Neural cell (in vitro differentiated cells): ENCODE measurements at regions not wholly inside any gene's neighbourhood (a gene's known extent, or its start where the extent isn't known, plus 50 kb on each side); places are given as distances from the start of the nearest gene placed in this dataset.

Experiments used
- H2AFZ ChIP-seq: fragments of 200-600, 300-800 bp; sonication (generic), shearing (Covaris generic); 2 replicates; pipeline ENCODE4 v1.6.0; 2014; ENCODE audit warnings: low read depth, mild to moderate bottlenecking, antibody characterized with exemption, low read length, moderate library complexity
- H3F3A ChIP-seq: fragments of 200-600 bp; shearing (Covaris generic); 2 replicates; pipeline ENCODE4 v1.6.1; 2016; ENCODE audit warnings: mild to moderate bottlenecking, moderate library complexity, mixed read lengths, antibody characterized with exemption, low read length; ENCODE audit not compliant: insufficient read depth, poor library complexity, severe bottlenecking
- H3K27ac ChIP-seq: fragments of 200-600, 300-800 bp; sonication (generic), shearing (Covaris generic); 2 replicates; pipeline ENCODE4 v1.5.1; 2014; ENCODE audit warnings: mild to moderate bottlenecking, low read length, moderate library complexity
- H3K27me3 ChIP-seq: fragments of 300-800, 200-600 bp; sonication (generic), shearing (Covaris generic); 2 replicates; pipeline ENCODE4 v1.6.0; 2014; ENCODE audit warnings: mild to moderate bottlenecking, low read depth, low read length, moderate library complexity; ENCODE audit not compliant: insufficient read depth
- H3K36me3 ChIP-seq: fragments of 300-800, 200-600 bp; sonication (generic), shearing (Covaris generic); 2 replicates; pipeline ENCODE4 v1.5.1; 2014; ENCODE audit warnings: mild to moderate bottlenecking, antibody characterized with exemption, low read length, moderate library complexity; ENCODE audit not compliant: insufficient read depth
- H3K4me2 ChIP-seq: fragments of 300-800, 200-600 bp; sonication (generic), shearing (Covaris generic); 2 replicates; pipeline ENCODE4 v1.6.0; 2014; ENCODE audit warnings: mild to moderate bottlenecking, low read length
- H3K4me3 ChIP-seq: fragments of 300-800, 200-600 bp; sonication (generic), shearing (Covaris generic); 2 replicates; pipeline ENCODE4 v1.5.1; 2014; ENCODE audit warnings: mild to moderate bottlenecking, low read length, moderate library complexity
- H3K79me2 ChIP-seq: fragments of 200-600 bp; shearing (Covaris generic); replicated peaks from 2 replicates; pipeline ENCODE4 v1.6.0; 2014; ENCODE audit warnings: mild to moderate bottlenecking, low read length, moderate library complexity; ENCODE audit not compliant: insufficient read depth
- H3K9ac ChIP-seq: fragments of 300-800, 200-600 bp; sonication (generic), shearing (Covaris generic); 2 replicates; pipeline ENCODE4 v1.6.1; 2016; ENCODE audit warnings: mild to moderate bottlenecking, low read length, mixed read lengths
- H3K9me2 ChIP-seq: fragments of 200-600 bp; shearing (Covaris generic); 2 replicates; pipeline ENCODE4 v1.6.1; 2016; ENCODE audit warnings: mild to moderate bottlenecking, low read length, mixed read lengths; ENCODE audit not compliant: insufficient read depth
- H3K9me3 ChIP-seq: fragments of 200-600, 300-800 bp; sonication (generic), shearing (Covaris generic); 2 replicates; pipeline ENCODE4 v1.6.1; 2016; ENCODE audit warnings: mild to moderate bottlenecking, mixed run types, low read length, moderate library complexity, mixed read lengths
- H4K20me1 ChIP-seq: fragments of 200-600 bp; shearing (Covaris generic); 2 replicates; pipeline ENCODE4 v1.6.1; 2016; ENCODE audit warnings: mild to moderate bottlenecking, mixed run types; ENCODE audit not compliant: insufficient read depth
- EP300 ChIP-seq: fragments of 450-650 bp; conservative IDR thresholded peaks from 2 replicates; pipeline ENCODE4 v1.6.1; 2014; ENCODE audit warnings: antibody characterized with exemption, mild to moderate bottlenecking, moderate library complexity; ENCODE audit not compliant: poor library complexity, severe bottlenecking
- EZH2 ChIP-seq: fragments of 200-600, 300-800 bp; shearing (Covaris generic), sonication (generic); IDR thresholded peaks from 2 replicates; pipeline ENCODE4 v1.6.1; 2014; ENCODE audit warnings: antibody characterized with exemption, low read length, borderline replicate concordance, mild to moderate bottlenecking; ENCODE audit not compliant: insufficient read depth, poor library complexity, severe bottlenecking
- MXI1 ChIP-seq: fragments of 450-650 bp; conservative IDR thresholded peaks from 2 replicates; pipeline ENCODE4 v1.6.1; 2014; ENCODE audit warnings: antibody characterized with exemption, mild to moderate bottlenecking; ENCODE audit not compliant: poor library complexity, severe bottlenecking
- POLR2AphosphoS5 ChIP-seq: IDR thresholded peaks from 2 replicates; pipeline ENCODE4 v1.6.1; 2012
- RAD21 ChIP-seq: fragments of 450-650 bp; conservative IDR thresholded peaks from 2 replicates; pipeline ENCODE4 v1.6.1; 2014; ENCODE audit warnings: antibody characterized with exemption, mild to moderate bottlenecking, moderate library complexity
- SMC3 ChIP-seq: fragments of 450-650 bp; conservative IDR thresholded peaks from 2 replicates; pipeline ENCODE4 v1.6.1; 2014; ENCODE audit warnings: antibody characterized with exemption, mild to moderate bottlenecking, moderate library complexity; ENCODE audit not compliant: poor library complexity
- TAF1 ChIP-seq: IDR thresholded peaks from 2 replicates; pipeline ENCODE4 v1.6.1; 2012; ENCODE audit warnings: low read depth
- TF ChIP-seq, protein P1 (sequence below): fragments of 450-650 bp; IDR thresholded peaks from 2 replicates; pipeline ENCODE4 v1.5.1; 2014; ENCODE audit warnings: antibody characterized with exemption, mild to moderate bottlenecking, moderate library complexity; ENCODE audit not compliant: poor library complexity, severe bottlenecking
- TF ChIP-seq, protein P2 (sequence below): IDR thresholded peaks from 2 replicates; pipeline ENCODE4 v1.6.1; 2012; ENCODE audit warnings: borderline replicate concordance

DNA sequence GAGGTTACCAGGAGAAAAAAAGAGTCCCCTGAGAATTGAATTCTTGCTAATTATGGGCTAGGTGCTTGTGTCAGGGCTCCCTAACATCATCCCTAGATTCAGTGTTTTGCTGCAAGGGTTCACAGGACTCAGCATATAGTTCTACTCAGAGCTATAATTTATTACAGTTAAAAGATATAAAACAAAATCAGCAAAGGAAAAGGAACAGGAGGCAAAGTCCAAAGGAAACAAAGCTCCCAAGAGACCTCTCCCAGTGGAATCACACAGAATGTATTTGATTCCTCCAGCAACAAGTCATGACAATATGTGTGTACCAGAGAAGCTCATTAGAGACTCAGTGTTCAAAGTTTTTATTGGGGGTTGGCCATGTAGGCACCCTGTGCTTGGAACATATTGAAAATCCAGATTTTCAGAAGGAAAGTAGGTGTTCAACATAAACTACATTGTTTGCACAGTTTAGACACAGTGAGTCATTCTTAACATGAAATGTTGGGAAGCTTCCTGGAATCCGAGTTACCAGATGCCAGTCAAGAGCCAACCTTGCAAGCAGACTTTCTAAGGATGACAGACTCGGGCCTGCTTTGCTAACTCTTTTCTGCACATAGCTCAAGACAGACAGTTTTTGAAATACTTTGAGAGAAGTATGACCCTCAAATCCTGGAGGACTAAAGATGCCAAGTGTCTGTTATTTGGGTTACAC is 311.3 kb upstream of the EMCN start:
- Histone ChIP-seq H3K4me3 (no peak overlapping the region), H3K9me3 (no peaks in the 10 kb centered on the region), H3K9me2 (no peaks in the 10 kb centered on the region), H3K79me2 (no peaks in the 10 kb centered on the region), H3K27ac (no peak overlapping the region), H3K9ac (no peak overlapping the region), H3F3A (no peaks in the 10 kb centered on the region), H3K4me2 (no peak overlapping the region), H2AFZ (no peak overlapping the region), H3K27me3 (no peaks in the 10 kb centered on the region), H4K20me1 (no peaks in the 10 kb centered on the region), H3K36me3 (no peaks in the 10 kb centered on the region)
- TF ChIP-seq, protein P1, sequence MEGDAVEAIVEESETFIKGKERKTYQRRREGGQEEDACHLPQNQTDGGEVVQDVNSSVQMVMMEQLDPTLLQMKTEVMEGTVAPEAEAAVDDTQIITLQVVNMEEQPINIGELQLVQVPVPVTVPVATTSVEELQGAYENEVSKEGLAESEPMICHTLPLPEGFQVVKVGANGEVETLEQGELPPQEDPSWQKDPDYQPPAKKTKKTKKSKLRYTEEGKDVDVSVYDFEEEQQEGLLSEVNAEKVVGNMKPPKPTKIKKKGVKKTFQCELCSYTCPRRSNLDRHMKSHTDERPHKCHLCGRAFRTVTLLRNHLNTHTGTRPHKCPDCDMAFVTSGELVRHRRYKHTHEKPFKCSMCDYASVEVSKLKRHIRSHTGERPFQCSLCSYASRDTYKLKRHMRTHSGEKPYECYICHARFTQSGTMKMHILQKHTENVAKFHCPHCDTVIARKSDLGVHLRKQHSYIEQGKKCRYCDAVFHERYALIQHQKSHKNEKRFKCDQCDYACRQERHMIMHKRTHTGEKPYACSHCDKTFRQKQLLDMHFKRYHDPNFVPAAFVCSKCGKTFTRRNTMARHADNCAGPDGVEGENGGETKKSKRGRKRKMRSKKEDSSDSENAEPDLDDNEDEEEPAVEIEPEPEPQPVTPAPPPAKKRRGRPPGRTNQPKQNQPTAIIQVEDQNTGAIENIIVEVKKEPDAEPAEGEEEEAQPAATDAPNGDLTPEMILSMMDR, result no peak

DNA sequence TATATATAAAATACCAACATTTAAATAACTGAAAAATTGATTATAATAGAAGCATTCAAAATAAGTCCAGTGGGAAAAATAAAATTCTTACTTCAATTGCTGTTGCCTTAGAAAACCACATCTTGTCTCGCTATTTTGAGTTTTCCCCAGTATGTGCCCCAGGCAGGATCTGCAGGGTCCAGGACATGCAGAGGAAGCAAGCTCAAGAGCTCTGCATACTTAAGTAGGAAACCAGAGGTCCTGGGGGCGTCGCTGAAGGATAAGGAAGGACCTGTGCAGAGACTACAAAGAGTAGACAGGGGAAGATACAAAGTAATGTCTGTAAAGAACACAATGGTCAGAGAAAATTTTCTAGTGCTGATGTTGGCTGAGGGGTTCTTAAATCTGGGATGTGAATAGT is 310.5 kb upstream of the EMCN start:
- no peak overlapping the region for H3K4me2 ChIP-seq
- H2AFZ ChIP-seq, result no peak overlapping the region
- H3K9me3 ChIP-seq, result no peaks in the 10 kb centered on the region
- H3K79me2 ChIP-seq, result no peaks in the 10 kb centered on the region
- H3K9ac ChIP-seq, result no peak overlapping the region
- no peaks in the 10 kb centered on the region for H3F3A ChIP-seq
- no peak overlapping the region for H3K27ac ChIP-seq
- TF ChIP-seq SMC3, result no peak
- TF ChIP-seq TAF1, result no peak
- TF ChIP-seq, protein P2, sequence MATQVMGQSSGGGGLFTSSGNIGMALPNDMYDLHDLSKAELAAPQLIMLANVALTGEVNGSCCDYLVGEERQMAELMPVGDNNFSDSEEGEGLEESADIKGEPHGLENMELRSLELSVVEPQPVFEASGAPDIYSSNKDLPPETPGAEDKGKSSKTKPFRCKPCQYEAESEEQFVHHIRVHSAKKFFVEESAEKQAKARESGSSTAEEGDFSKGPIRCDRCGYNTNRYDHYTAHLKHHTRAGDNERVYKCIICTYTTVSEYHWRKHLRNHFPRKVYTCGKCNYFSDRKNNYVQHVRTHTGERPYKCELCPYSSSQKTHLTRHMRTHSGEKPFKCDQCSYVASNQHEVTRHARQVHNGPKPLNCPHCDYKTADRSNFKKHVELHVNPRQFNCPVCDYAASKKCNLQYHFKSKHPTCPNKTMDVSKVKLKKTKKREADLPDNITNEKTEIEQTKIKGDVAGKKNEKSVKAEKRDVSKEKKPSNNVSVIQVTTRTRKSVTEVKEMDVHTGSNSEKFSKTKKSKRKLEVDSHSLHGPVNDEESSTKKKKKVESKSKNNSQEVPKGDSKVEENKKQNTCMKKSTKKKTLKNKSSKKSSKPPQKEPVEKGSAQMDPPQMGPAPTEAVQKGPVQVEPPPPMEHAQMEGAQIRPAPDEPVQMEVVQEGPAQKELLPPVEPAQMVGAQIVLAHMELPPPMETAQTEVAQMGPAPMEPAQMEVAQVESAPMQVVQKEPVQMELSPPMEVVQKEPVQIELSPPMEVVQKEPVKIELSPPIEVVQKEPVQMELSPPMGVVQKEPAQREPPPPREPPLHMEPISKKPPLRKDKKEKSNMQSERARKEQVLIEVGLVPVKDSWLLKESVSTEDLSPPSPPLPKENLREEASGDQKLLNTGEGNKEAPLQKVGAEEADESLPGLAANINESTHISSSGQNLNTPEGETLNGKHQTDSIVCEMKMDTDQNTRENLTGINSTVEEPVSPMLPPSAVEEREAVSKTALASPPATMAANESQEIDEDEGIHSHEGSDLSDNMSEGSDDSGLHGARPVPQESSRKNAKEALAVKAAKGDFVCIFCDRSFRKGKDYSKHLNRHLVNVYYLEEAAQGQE, result no peak
- TF ChIP-seq RAD21, result no peak
- no peak for TF ChIP-seq POLR2AphosphoS5
- TF ChIP-seq EP300, result no peak
- no peak for TF ChIP-seq EZH2
- TF ChIP-seq, protein P1, result no peak
- no peak for TF ChIP-seq MXI1
- no peaks in the 10 kb centered on the region for H3K9me2 ChIP-seq
- H3K4me3 ChIP-seq, result no peak overlapping the region
- no peaks in the 10 kb centered on the region for H3K36me3 ChIP-seq
- H3K27me3 ChIP-seq, result no peaks in the 10 kb centered on the region
- H4K20me1 ChIP-seq, result no peaks in the 10 kb centered on the region
